ENCODE measurements at regions not wholly inside any gene's neighbourhood (a gene's known extent, or its start where the extent isn't known, plus 50 kb on each side); places are given as distances from the start of the nearest gene placed in this dataset.

DNA sequence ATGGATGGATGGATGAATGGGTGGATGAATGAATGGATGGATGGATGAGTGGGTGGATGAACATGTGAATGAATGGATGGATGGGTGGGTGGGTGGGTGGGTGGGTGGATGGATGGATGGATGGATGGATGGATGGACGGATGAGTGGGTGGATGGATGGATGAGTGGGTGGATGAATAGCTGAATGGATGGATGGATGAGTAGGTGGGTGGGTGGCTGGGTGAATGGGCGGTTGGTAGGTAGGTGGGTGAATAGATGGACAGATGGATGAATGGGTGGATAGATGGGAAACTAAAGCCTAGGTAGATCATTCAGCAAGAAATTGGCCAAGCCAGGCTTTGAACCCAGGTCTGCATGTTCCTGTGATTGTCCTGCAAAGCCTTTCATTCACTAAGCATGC, 155.6 kb downstream of the WNT5A start:
- Histone ChIP-seq H3K27me3 (no peaks in the 10 kb centered on the region), H3K4me1 (no peaks in the 10 kb centered on the region), H3K36me3 (replicated peaks in 1 of 2; ENCODE audit: insufficient read depth in 1 of 2, low read depth in 2 of 2) (no peaks in the 10 kb centered on the region), H3K4me3 (no peak overlapping the region), H3K9me3 (no peaks in the 10 kb centered on the region), H3K27ac (no peak overlapping the region)
- DNase-seq (no peak), ATAC-seq (no peak)
- TF ChIP-seq POLR2A (IDR thresholded peaks at IDR 0.05): no peak
- TF ChIP-seq, protein P1, sequence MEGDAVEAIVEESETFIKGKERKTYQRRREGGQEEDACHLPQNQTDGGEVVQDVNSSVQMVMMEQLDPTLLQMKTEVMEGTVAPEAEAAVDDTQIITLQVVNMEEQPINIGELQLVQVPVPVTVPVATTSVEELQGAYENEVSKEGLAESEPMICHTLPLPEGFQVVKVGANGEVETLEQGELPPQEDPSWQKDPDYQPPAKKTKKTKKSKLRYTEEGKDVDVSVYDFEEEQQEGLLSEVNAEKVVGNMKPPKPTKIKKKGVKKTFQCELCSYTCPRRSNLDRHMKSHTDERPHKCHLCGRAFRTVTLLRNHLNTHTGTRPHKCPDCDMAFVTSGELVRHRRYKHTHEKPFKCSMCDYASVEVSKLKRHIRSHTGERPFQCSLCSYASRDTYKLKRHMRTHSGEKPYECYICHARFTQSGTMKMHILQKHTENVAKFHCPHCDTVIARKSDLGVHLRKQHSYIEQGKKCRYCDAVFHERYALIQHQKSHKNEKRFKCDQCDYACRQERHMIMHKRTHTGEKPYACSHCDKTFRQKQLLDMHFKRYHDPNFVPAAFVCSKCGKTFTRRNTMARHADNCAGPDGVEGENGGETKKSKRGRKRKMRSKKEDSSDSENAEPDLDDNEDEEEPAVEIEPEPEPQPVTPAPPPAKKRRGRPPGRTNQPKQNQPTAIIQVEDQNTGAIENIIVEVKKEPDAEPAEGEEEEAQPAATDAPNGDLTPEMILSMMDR (IDR thresholded peaks at IDR 0.05): no peak
- 62 to 68% methylated on average over 2 of the region's 2 CpGs for WGBS, 2 donors
- intact Hi-C loops (cut with DNase I): no loop called here

DNA sequence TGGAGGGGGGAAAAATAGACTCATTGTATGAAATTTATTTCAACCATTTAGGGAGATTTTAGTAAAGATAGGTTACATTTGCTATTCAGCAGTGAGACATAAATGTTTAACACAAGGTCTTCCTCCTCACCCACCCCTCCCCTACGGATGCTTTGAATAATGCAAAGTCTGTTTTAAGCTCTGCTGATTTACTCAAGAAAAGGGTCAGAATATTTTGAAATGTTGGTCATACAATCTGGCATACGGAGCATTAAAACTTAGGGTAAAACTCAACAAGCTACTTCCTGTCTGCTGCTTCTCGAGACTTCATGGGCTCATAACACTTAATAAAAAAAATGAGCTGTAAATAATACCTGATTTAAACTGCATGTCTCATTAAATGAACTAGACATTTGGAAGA, 156.3 kb downstream of the WNT5A start:
- H3K9me3 ChIP-seq: no peaks in the 10 kb centered on the region
- H3K36me3 ChIP-seq (replicated peaks in 1 of 2; ENCODE audit: insufficient read depth in 1 of 2, low read depth in 2 of 2): no peaks in the 10 kb centered on the region
- intact Hi-C loops (cut with DNase I): no loop called here
- no peak overlapping the region for H3K4me3 ChIP-seq
- no peak for TF ChIP-seq POLR2A (IDR thresholded peaks at IDR 0.05)
- TF ChIP-seq, protein P1 (IDR thresholded peaks at IDR 0.05): no peak
- no peak for DNase-seq
- no peaks in the 10 kb centered on the region for H3K4me1 ChIP-seq
- no peaks in the 10 kb centered on the region for H3K27me3 ChIP-seq
- H3K27ac ChIP-seq: no peak overlapping the region
- 44 to 55% methylated on average over 3 of the region's 3 CpGs for WGBS, 2 donors
- no peak for ATAC-seq

DNA sequence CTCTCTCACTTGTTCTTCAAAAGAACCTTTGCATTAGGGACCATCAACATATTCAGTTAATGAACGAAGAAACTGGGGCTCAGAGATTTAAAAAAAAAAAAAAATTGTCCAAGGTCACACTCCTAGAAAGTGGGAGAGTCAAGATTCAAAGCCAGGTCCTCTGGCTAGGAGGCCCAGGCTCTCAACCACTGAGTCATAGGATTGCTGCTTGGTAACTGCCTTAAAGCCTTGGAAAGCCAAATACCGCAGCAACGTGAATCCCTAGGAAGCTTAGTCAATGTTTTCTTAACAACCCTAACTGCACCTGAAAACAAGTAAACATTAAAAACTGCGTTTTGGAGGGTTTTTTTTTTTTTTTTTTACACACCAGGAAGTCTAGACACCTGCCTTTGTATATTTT, 156.8 kb downstream of the WNT5A start:
- H3K27ac ChIP-seq: no peak overlapping the region
- H3K9me3 ChIP-seq: no peaks in the 10 kb centered on the region
- H3K4me1 ChIP-seq: no peaks in the 10 kb centered on the region
- no peak overlapping the region for H3K4me3 ChIP-seq
- H3K36me3 ChIP-seq (replicated peaks in 1 of 2; ENCODE audit: insufficient read depth in 1 of 2, low read depth in 2 of 2): no peaks in the 10 kb centered on the region
- TF ChIP-seq POLR2A (IDR thresholded peaks at IDR 0.05): no peak
- TF ChIP-seq, protein P1 (IDR thresholded peaks at IDR 0.05): no peak
- DNase-seq: no peak
- WGBS, 2 donors: 30 to 36% methylated on average over 4 of the region's 4 CpGs
- intact Hi-C loops (cut with DNase I): no loop called here
- ATAC-seq: no peak
- H3K27me3 ChIP-seq: no peaks in the 10 kb centered on the region

DNA sequence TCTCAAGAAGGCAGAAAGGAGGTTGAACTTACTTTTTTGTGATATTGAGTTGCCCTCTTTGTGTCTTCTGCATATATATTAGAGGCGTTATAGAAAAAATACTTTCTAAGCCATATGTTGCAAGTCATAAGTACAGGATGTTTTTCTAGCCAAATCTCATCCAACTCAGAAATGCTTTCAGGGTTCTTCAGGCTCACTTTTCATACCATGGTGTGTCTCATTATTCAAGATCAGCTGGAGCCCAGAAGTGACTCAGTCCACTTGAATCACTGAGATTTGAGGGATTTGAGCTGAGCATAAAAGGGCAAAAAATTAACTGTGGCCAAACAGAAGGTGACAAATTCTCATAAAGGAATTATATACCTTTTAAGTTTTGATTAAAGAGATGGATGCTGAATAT, 157.3 kb downstream of the WNT5A start:
- TF ChIP-seq POLR2A (IDR thresholded peaks at IDR 0.05): no peak
- TF ChIP-seq, protein P1 (IDR thresholded peaks at IDR 0.05): no peak
- ATAC-seq (no peak), DNase-seq (no peak)
- Histone ChIP-seq H3K9me3 (no peaks in the 10 kb centered on the region), H3K4me1 (no peaks in the 10 kb centered on the region), H3K4me3 (no peak overlapping the region), H3K27ac (no peak overlapping the region), H3K36me3 (replicated peaks in 1 of 2; ENCODE audit: insufficient read depth in 1 of 2, low read depth in 2 of 2) (no peaks in the 10 kb centered on the region), H3K27me3 (no peaks in the 10 kb centered on the region)
- WGBS, 2 donors: 82 to 87% methylated on average over 1 of the region's 1 CpG
- intact Hi-C loops (cut with DNase I): no loop called here

DNA sequence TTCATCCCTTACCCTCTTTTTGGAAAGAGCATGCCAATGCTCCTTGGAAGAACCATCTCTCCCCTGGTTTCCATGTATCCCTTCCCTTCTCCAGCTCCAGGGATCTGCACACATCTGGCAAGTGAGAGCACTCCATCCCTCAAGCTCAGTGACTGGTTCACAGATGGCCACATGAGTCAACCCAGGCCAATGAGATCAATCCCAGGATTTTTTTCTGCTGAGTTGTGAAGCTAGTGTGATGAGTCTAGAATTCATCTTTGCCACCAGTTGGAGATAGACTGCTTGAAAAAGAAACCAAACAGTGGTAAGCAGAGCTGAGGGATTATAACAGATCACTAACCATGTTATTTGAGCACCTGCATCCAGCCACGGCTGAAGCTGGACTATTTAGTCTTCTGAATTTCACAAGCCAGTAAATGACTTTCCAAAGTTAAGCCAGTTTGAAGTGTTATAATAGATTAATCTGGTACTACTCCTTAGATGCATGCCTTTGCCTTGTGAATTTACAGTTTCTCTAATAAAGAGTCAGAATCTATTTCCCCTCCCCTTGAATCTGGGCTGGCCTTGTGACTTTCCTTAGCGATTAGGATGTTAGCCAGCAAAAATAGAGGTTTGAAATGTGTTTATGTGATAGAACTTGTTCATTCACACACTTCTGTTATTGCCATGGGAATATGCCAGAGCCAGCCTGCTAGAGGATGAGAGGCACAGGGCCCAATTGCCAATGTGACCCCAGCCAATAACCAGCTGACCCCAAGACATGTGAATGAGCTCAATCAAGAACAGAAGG, 159.8 kb downstream of the WNT5A start:
- Histone ChIP-seq H3K27me3 (no peaks in the 10 kb centered on the region), H3K4me1 (no peaks in the 10 kb centered on the region), H3K27ac (no peak overlapping the region), H3K36me3 (replicated peaks in 1 of 2; ENCODE audit: insufficient read depth in 1 of 2, low read depth in 2 of 2) (no peaks in the 10 kb centered on the region), H3K9me3 (no peaks in the 10 kb centered on the region), H3K4me3 (no peak overlapping the region)
- intact Hi-C loops (cut with DNase I): no loop called here
- DNase-seq (no peak), ATAC-seq (no peak)
- TF ChIP-seq POLR2A (IDR thresholded peaks at IDR 0.05): no peak
- TF ChIP-seq, protein P1 (IDR thresholded peaks at IDR 0.05): no peak
- WGBS, 2 donors: 63 to 67% methylated on average over 2 of the region's 2 CpGs

Measured in body of pancreas (tissue), 4 donors.